22Rv1 (cell line): ENCODE measurements at regions not wholly inside any gene's neighbourhood (a gene's known extent, or its start where the extent isn't known, plus 50 kb on each side); places are given as distances from the start of the nearest gene placed in this dataset.

ENCODE experiments used
- H3K27ac ChIP-seq: fragments of 450-650 bp; 2 replicates; pipeline ENCODE4 v1.5.1; 2017
- ZFX ChIP-seq: fragments of 450-650 bp; IDR thresholded peaks from 2 replicates; pipeline ENCODE4 v1.6.1; 2017; ENCODE audit warnings: antibody characterized with exemption, borderline replicate concordance
- TF ChIP-seq, protein P1 (sequence below): fragments of 450-650 bp; IDR thresholded peaks from 2 replicates; pipeline ENCODE4 v1.5.1; 2017; ENCODE audit warnings: mild to moderate bottlenecking

DNA sequence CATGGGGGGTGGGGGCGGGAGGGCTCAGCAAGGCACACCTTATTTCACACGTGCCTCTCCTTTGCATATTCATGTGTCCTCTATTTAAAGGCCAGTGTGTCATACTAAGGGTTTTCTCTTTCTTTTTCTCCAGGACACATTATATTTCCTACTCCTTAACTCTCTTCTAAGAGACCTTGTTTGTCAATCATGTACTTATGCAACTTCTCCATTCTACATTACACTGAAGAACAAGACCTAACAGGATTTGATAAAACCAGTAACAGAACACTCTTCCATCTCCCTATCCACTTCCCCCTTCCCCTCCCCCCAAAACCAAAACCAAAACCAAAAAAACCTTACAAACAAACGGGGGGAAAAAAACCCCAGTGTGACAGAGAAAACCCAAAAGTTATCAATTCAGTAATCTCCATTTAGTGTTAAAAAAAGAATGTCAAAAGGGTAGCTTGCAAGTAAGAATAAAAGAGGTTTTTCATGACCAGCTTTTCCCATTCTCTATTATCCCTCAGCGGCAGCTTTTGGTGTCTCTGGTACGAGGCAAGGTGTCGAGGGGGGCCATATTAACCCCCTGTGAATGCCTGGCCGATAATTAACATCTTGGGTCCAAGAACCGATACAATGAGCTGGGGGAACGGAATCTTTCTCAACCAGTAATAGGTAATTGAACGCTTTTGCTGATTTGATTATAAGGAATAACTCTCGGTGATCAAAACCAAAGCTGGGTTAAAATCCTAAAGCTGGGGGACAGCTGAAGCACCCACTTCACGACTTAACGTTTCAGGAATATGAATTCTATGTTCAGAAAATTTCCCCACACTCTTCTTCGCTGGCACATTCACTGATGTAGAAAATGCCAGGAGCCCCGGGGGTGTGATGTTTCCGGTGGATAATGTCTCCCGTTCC, 191.0 kb upstream of the TCF4 start:
- H3K27ac ChIP-seq = no peak overlapping the region
- TF ChIP-seq, protein P1, sequence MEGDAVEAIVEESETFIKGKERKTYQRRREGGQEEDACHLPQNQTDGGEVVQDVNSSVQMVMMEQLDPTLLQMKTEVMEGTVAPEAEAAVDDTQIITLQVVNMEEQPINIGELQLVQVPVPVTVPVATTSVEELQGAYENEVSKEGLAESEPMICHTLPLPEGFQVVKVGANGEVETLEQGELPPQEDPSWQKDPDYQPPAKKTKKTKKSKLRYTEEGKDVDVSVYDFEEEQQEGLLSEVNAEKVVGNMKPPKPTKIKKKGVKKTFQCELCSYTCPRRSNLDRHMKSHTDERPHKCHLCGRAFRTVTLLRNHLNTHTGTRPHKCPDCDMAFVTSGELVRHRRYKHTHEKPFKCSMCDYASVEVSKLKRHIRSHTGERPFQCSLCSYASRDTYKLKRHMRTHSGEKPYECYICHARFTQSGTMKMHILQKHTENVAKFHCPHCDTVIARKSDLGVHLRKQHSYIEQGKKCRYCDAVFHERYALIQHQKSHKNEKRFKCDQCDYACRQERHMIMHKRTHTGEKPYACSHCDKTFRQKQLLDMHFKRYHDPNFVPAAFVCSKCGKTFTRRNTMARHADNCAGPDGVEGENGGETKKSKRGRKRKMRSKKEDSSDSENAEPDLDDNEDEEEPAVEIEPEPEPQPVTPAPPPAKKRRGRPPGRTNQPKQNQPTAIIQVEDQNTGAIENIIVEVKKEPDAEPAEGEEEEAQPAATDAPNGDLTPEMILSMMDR = no peak
- no peak for TF ChIP-seq ZFX

DNA sequence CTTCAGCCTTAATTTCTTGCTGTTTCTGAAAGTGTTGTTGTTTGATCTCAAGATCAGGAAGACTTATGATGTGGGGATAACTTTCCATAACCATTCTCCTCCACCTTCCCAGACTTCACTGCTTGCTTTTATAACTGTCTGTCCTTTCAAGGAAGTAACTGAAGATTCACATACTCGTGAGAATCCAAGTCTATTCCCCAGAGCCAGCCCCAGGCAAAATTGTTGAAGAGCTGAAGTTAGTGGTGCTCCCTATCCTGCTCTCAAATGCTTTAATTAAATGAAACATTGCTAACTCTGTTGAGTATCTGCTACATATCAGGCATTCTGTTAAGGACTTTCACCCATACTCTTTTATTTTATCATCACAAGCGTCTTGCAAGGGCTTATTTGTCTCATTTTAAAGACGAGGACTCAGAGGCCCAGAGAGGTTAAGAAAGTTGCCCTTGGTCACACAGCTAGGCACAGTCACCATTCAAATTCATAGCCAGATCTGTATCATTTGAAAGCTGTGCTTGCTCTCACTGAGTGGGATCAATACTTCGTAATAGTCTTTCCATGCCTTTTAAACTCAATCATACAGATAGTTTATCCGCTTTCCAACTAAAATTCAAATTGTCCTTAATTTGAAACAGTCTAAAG, 189.8 kb upstream of the TCF4 start:
- H3K27ac ChIP-seq = no peak overlapping the region
- no peak for TF ChIP-seq ZFX
- TF ChIP-seq, protein P1 = no peak

DNA sequence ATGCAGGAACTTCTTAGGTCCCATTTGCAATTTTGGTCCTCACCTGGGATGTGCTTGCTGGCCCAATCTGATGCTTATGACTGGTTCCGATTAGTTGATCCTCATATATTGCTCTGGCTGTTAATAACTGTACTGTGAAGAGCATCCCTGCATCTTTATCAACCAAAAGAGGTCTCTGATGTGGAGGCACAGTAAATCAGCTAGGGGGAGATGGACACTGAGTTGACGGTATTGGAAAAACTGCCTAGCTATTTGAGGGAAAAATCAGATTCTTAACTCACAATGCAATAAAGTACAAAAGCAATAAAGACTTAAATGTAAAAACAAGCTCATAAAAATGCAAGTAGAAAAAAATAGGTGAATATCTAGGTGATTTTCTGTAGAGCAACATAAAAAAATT, 188.0 kb upstream of the TCF4 start:
- H3K27ac ChIP-seq = no peak overlapping the region
- no peak for TF ChIP-seq ZFX
- TF ChIP-seq, protein P1 = no peak

DNA sequence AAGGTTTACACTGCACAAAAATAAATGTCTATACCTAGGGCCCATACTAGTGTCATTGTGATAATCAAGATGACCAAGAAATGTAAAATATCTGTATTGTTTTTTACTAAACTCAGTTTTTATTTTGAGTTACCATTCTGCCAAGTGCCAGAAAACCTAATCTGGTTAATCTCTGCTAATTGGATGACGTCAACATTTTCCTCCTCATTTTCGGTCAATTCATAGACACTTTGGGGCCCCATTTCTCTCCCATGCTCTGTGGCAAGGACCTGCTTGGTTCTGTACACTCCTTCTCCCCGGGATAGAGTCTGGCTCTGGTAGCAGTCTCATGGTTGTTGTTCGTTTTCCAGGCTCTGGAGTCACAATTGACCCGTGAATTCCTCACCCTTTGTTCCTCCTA, 186.5 kb upstream of the TCF4 start:
- no peak overlapping the region for H3K27ac ChIP-seq
- TF ChIP-seq, protein P1 = no peak
- TF ChIP-seq ZFX = no peak

DNA sequence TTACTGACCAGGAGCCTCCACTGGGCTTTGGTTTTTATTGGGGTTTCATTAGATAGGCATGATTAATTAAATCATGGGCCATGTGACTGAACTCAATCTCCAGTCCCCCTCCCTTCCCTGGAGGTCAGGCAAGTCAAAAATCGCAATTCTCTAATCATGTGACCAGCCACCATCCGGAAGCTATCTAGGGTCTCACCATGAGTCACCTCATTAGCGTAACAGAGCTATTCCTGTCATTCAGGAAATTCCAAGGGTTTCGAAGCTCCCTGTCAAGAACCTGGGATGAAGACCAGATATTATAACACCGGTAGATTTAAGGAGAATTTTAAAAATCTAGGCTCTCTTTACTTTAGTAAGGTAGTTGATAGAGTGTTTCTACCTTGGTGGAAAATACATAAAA, 180.3 kb upstream of the TCF4 start:
- TF ChIP-seq ZFX = no peak
- TF ChIP-seq, protein P1 = no peak

GRCh38 chr18:55764386-55764785, 176.4 kb upstream of the TCF4 start:
- TF ChIP-seq, protein P1 = no peak
- TF ChIP-seq ZFX = no peak
- H3K27ac ChIP-seq = no peak overlapping the region

More for the DNA sequence above, 180.3 kb upstream of the TCF4 start:
- H3K27ac ChIP-seq = no peak overlapping the region

DNA sequence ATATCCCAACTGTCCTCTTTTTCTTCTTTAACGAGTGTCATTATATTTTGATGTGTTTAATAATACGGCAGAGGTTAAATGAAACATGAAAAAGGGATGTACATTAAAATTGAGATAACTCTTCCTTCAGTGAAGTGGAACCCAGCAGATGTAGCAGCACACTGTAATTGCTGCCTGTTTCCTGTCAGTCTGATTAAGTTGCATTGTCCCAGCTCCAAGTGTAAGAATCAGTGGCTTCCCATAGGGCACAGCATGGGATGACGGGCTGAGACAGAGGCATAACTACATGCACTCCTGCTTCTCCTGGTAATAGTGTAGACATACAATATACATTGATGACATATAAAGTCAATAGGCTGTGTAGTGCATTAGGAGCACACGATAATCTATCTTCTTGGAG, 175.8 kb upstream of the TCF4 start:
- TF ChIP-seq, protein P1 = no peak
- no peak for TF ChIP-seq ZFX
- H3K27ac ChIP-seq = no peak overlapping the region
